ENCODE measurements at regions not wholly inside any gene's neighbourhood (a gene's known extent, or its start where the extent isn't known, plus 50 kb on each side); places are given as distances from the start of the nearest gene placed in this dataset.

- no peak for FAIRE-seq
These were observed 50.9 kb upstream of the CDC42BPA start for GRCh38 chr1:227369102-227369760.

Data from A204.1 (cell line).